SKM-1 treated with dmso at 0.1 percent for 144 hours (cell line): ENCODE measurements at regions not wholly inside any gene's neighbourhood (a gene's known extent, or its start where the extent isn't known, plus 50 kb on each side); places are given as distances from the start of the nearest gene placed in this dataset.
"Not testable (repeated sequence)": the region's sequence is repeated elsewhere in the genome, so short reads cannot be mapped to it uniquely, and the experiment has no call there.

ENCODE experiments used
- DNase-seq: peaks from one replicate; lab custom pipeline; 2025; ENCODE audit not compliant: unreplicated experiment; lab: John Stamatoyannopoulos, UW

- DNase-seq = no peak
Observed at GRCh38 chr2:57475391-57475790, 571.2 kb upstream of the VRK2 start.

- no peak for DNase-seq
Observed at GRCh38 chr2:57479981-57480380, 566.6 kb upstream of the VRK2 start.

GRCh38 chr2:57488061-57488460, 558.5 kb upstream of the VRK2 start:
- DNase-seq = no peak

- no peak for DNase-seq
Observed at GRCh38 chr2:57490741-57491140, 555.9 kb upstream of the VRK2 start.

- no peak for DNase-seq
Observed at GRCh38 chr2:57491213-57491612, 555.4 kb upstream of the VRK2 start.

- DNase-seq = not testable (repeated sequence)
Observed at GRCh38 chr2:57493966-57494365, 552.6 kb upstream of the VRK2 start.

- DNase-seq = peak; percentile 59
Observed at GRCh38 chr2:57497489-57498096, 549.0 kb upstream of the VRK2 start.

GRCh38 chr2:57504787-57505186, 541.8 kb upstream of the VRK2 start:
- DNase-seq = no peak

- no peak for DNase-seq
Observed at GRCh38 chr2:57509189-57509588, 537.4 kb upstream of the VRK2 start.

- DNase-seq = no peak
Observed at GRCh38 chr2:57510704-57511103, 535.9 kb upstream of the VRK2 start.

- DNase-seq = no peak
Observed at GRCh38 chr2:57515366-57515765, 531.2 kb upstream of the VRK2 start.

GRCh38 chr2:57516698-57517340, 529.8 kb upstream of the VRK2 start:
- DNase-seq = peak; percentile 51

- no peak for DNase-seq
Observed at GRCh38 chr2:57523304-57523703, 523.3 kb upstream of the VRK2 start.

- no peak for DNase-seq
Observed at GRCh38 chr2:57527685-57528084, 518.9 kb upstream of the VRK2 start.

GRCh38 chr2:57528499-57528898, 518.1 kb upstream of the VRK2 start:
- no peak for DNase-seq

GRCh38 chr2:57534358-57534757, 512.2 kb upstream of the VRK2 start:
- DNase-seq = no peak

- DNase-seq = no peak
Observed at GRCh38 chr2:57536535-57537231, 509.9 kb upstream of the VRK2 start.

GRCh38 chr2:57539761-57540160, 506.8 kb upstream of the VRK2 start:
- DNase-seq = no peak

- DNase-seq = no peak
Observed at GRCh38 chr2:57542081-57542480, 504.5 kb upstream of the VRK2 start.

GRCh38 chr2:57543211-57543610, 503.4 kb upstream of the VRK2 start:
- no peak for DNase-seq

- no peak for DNase-seq
Observed at GRCh38 chr2:57544624-57545023, 502.0 kb upstream of the VRK2 start.

GRCh38 chr2:57546478-57546877, 500.1 kb upstream of the VRK2 start:
- no peak for DNase-seq
